ENCODE measurements at regions not wholly inside any gene's neighbourhood (a gene's known extent, or its start where the extent isn't known, plus 50 kb on each side); places are given as distances from the start of the nearest gene placed in this dataset.

DNA sequence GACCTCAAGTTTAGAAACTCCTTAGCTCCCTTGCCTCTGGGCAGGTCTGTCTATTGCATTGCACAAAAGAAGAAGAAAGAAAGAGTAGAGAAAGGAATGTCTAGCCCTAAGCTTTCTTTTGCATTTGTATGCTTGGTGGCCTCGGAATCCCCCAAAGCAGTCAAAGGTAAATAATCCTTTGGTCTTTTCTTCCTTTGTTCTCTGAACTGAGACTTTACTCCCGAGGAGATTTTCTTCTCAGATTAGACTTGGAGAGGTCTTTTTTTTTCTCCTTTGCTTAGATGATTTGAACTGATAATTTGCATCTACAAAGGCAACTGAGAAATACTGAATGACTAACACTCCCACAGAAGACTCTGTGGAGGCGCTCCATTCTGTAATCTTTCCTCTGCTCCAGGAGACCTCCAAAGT lies 93.2 kb downstream of the AKR1D1 start:
- no peak for TF ChIP-seq SIN3A (IDR thresholded peaks at IDR 0.05; ENCODE audit: borderline replicate concordance, insufficient read depth, low read length)
- no peak for TF ChIP-seq POLR2AphosphoS5 (IDR thresholded peaks at IDR 0.05; ENCODE audit: low read depth, low read length)
- TF ChIP-seq TAF1 (IDR thresholded peaks at IDR 0.05; ENCODE audit: borderline replicate concordance, insufficient read depth, low read length) = no peak
- TF ChIP-seq, protein P1, sequence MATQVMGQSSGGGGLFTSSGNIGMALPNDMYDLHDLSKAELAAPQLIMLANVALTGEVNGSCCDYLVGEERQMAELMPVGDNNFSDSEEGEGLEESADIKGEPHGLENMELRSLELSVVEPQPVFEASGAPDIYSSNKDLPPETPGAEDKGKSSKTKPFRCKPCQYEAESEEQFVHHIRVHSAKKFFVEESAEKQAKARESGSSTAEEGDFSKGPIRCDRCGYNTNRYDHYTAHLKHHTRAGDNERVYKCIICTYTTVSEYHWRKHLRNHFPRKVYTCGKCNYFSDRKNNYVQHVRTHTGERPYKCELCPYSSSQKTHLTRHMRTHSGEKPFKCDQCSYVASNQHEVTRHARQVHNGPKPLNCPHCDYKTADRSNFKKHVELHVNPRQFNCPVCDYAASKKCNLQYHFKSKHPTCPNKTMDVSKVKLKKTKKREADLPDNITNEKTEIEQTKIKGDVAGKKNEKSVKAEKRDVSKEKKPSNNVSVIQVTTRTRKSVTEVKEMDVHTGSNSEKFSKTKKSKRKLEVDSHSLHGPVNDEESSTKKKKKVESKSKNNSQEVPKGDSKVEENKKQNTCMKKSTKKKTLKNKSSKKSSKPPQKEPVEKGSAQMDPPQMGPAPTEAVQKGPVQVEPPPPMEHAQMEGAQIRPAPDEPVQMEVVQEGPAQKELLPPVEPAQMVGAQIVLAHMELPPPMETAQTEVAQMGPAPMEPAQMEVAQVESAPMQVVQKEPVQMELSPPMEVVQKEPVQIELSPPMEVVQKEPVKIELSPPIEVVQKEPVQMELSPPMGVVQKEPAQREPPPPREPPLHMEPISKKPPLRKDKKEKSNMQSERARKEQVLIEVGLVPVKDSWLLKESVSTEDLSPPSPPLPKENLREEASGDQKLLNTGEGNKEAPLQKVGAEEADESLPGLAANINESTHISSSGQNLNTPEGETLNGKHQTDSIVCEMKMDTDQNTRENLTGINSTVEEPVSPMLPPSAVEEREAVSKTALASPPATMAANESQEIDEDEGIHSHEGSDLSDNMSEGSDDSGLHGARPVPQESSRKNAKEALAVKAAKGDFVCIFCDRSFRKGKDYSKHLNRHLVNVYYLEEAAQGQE (IDR thresholded peaks at IDR 0.05; ENCODE audit: insufficient read depth in 1 of 2, low read depth in 2 of 2, low read length in 2 of 2) = no peak
- no peak for TF ChIP-seq FOXP2 (optimal IDR thresholded peaks at IDR 0.05; ENCODE audit: borderline replicate concordance, extremely low read depth, extremely low read length, insufficient read depth)

DNA sequence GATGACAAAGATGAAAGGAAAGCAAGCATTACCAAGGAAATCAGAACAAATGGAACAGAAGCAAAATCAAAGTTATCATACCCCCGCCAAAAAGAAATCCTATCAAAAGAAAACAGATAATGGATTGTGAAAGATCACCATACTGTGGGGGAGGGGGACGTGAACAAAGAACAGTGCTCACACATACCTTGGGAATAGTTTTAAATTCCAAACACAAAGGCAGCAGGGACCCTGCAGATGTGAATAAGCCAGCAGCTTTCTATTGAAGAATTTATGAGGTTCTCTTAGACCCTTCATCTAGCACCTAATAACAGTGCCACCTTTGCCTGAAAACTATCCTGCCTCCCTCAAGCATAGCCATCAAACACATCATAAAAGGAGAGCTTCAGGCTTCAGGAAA lies 94.0 kb downstream of the AKR1D1 start:
- TF ChIP-seq POLR2AphosphoS5 (IDR thresholded peaks at IDR 0.05; ENCODE audit: low read depth, low read length) (no peak), FOXP2 (optimal IDR thresholded peaks at IDR 0.05; ENCODE audit: borderline replicate concordance, extremely low read depth, extremely low read length, insufficient read depth) (no peak), SIN3A (IDR thresholded peaks at IDR 0.05; ENCODE audit: borderline replicate concordance, insufficient read depth, low read length) (no peak)

DNA sequence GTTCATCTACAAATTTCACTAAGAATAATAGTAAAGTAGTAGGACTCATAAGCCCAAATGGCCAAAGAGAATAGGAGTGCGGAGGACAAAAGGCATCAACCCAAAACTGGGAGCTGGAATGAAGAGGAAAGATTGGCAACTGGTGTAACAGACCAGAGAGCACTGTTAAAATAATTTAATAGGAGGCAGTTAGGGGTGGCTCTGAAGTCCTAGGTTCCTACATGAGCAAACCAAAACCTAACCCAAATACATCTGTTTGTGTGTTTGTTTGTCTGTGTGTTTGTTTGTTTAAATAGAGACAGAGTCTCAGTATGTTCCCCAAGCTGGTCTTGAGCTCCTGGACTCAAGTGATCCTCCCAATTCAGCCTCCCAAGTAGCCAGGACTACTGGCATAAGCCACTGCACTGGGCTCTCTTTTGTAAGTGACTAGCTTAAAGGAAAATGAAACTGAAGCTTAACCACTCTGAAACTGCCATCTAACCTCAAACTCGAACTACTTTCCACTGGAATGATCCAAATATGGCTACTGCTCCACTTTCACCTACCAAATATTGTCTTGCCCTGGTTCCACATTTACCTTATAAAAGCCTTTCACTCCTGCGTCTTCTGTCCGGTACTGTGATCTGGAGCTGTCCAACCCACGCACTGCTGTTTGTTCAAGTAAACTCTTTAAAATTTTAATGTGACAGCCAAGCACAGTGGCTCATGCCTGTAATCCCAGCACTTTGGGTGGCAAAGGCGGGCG lies 94.9 kb downstream of the AKR1D1 start:
- TF ChIP-seq, protein P1 (IDR thresholded peaks at IDR 0.05; ENCODE audit: insufficient read depth in 1 of 2, low read depth in 2 of 2, low read length in 2 of 2) = 0 out of 4 replicates have a peak, but pooled peaks of 1 of the 2 experiments have one; percentile 50
- no peak for TF ChIP-seq TAF1 (IDR thresholded peaks at IDR 0.05; ENCODE audit: borderline replicate concordance, insufficient read depth, low read length)
- no peak for TF ChIP-seq SIN3A (IDR thresholded peaks at IDR 0.05; ENCODE audit: borderline replicate concordance, insufficient read depth, low read length)

DNA sequence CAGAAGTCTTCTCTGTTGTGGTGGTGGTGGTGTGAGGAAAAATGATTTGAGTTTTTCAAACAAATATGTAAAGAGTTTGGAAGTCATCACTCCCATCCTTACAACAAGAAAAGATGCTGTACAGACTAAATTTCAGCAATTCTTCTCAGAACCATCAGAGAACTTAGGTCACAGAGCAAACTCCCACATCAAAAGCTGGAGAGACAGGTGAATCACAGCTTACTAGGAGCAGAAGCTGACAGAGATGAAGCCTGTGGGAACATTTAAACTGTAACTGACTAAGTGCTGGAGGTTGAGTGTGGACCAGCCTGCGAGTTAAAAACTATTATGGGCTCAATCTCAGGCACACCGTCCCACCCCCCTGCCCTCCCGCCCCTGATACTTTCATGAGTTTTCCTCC lies 97.3 kb downstream of the AKR1D1 start:
- TF ChIP-seq SIN3A (IDR thresholded peaks at IDR 0.05; ENCODE audit: borderline replicate concordance, insufficient read depth, low read length) = no peak
- no peak for TF ChIP-seq FOXP2 (optimal IDR thresholded peaks at IDR 0.05; ENCODE audit: borderline replicate concordance, extremely low read depth, extremely low read length, insufficient read depth)
- no peak for TF ChIP-seq POLR2AphosphoS5 (IDR thresholded peaks at IDR 0.05; ENCODE audit: low read depth, low read length)
- TF ChIP-seq TAF1 (IDR thresholded peaks at IDR 0.05; ENCODE audit: borderline replicate concordance, insufficient read depth, low read length) = no peak
- TF ChIP-seq, protein P1 (IDR thresholded peaks at IDR 0.05; ENCODE audit: insufficient read depth in 1 of 2, low read depth in 2 of 2, low read length in 2 of 2) = no peak

DNA sequence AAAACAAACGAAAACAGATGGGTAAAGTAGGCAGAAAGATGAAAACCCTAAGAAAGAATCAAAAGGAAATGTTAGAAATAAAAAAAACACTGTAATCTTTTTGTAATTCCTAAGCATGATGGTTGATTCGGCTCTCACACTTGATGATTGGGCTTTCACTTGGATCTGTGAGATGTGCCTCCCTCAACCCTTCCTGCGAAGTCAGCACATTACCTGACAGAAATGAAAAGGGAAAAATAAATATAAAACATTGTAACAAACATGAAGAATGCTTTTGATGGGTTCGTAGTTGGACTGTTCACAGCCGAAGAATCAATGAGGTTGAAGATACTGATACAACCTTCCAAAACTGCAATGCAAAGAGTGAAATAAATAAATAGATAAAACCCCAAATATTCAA lies 99.8 kb downstream of the AKR1D1 start:
- TF ChIP-seq POLR2AphosphoS5 (IDR thresholded peaks at IDR 0.05; ENCODE audit: low read depth, low read length) = no peak
- TF ChIP-seq, protein P1 (IDR thresholded peaks at IDR 0.05; ENCODE audit: insufficient read depth in 1 of 2, low read depth in 2 of 2, low read length in 2 of 2) = no peak
- no peak for TF ChIP-seq SIN3A (IDR thresholded peaks at IDR 0.05; ENCODE audit: borderline replicate concordance, insufficient read depth, low read length)
- TF ChIP-seq FOXP2 (optimal IDR thresholded peaks at IDR 0.05; ENCODE audit: borderline replicate concordance, extremely low read depth, extremely low read length, insufficient read depth) = no peak
